NCI-H460 (cell line): ENCODE measurements at regions not wholly inside any gene's neighbourhood (a gene's known extent, or its start where the extent isn't known, plus 50 kb on each side); places are given as distances from the start of the nearest gene placed in this dataset.

Source experiments
- DNase-seq: peaks from one replicate; pipeline ENCODE4 v3.0.0-alpha.2; 2016; ENCODE audit warnings: low read depth; ENCODE audit errors: extremely low read depth

DNA sequence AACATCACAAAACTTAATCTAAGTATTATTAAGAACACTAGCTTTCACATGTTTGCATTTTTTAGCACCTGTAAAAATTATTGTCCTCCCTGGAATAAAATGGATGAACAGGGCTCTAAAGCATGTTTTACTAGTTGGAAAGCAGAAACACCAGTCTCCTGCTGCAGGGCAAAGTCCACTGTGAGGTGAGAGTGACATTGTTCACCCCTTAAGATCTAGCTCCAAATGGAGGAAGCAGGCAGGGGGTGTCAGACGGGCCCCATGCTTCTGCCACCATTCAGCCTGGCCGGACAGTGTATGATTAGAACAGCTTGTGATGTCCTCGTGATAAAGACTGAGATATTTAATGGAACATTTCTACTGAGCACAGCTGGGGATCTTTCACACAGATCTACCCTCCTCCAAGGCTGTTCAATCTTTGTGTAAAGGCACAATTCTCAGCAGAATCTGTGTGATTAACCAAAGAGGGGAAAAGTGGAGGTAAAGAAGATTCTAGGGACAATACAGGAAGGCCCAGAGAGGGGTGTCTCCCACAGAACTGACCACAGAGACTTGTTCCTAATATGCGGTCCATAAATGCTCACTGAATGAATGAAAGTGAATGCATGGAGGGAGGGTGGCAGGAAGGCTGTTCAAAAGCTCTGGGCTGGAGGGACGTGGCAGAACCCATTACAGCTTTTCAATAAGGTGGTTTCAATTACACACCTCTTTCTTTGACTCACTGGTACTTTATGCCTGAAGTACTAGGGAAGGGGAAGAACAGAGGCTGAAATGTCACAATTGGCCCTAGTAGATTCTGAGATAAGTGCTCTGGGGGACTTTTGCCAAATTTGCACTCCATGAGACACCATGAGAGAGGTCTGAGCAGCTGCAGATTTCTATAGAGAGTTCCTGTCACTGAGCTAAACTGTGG is 239.1 kb upstream of the ARHGAP20 start:
- DNase-seq: no peak

DNA sequence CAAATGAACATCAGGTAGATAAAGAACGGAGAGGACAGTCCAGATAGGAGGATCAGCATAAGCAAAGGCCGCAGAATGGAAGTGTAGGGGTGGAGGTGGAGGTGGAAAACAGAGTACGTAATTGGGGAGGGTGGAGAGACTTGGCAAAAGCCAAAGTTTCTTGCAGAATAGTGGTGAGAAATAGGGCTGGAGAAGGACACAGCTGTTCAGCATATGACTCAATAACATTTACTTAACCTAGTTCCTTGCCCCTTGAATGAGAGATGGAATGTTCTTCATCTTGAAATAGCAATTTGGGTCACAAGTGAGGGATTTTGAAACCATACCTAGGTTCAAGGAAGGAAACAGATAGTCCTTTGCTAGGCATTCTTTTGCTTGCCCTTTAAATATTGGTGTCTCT is 235.9 kb upstream of the ARHGAP20 start:
- DNase-seq: no peak

DNA sequence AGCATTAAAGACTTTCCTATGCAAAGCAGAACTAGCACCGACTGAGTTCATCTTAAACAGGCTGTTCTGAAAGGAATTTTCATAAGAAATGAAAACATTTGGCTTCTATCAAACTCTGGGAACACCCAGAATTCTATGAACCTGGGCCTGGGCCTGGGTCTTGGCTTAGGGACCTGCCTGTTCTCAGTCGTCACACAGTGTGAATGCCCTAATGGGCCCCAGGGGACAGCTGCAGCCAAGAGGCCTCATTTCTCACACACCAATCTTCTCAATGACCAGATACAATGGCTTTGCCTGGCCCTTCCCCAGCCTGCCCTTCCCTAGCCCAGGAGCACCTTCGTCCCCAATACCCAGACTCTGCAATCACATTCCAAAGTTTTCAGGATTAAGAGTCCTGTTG is 234.9 kb upstream of the ARHGAP20 start:
- no peak for DNase-seq

DNA sequence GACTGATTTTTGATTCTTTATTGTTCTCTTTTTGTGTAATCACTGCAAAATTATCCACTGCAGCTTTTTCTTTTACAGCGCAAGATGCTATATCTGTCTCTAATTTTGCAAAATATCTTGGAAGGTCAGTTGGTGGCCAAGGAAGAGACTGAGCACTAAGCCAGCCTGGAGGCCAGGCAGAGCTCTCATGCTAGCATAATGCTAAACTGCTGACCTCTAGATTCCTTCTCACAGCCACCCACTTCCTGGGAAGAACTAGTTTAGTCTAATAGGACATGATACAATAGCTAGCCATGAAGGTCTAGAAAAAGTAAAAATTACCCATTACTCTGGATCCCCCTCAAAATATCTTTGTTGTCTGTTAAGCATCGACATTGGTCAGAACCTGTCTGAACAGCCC is 227.2 kb upstream of the ARHGAP20 start:
- no peak for DNase-seq

DNA sequence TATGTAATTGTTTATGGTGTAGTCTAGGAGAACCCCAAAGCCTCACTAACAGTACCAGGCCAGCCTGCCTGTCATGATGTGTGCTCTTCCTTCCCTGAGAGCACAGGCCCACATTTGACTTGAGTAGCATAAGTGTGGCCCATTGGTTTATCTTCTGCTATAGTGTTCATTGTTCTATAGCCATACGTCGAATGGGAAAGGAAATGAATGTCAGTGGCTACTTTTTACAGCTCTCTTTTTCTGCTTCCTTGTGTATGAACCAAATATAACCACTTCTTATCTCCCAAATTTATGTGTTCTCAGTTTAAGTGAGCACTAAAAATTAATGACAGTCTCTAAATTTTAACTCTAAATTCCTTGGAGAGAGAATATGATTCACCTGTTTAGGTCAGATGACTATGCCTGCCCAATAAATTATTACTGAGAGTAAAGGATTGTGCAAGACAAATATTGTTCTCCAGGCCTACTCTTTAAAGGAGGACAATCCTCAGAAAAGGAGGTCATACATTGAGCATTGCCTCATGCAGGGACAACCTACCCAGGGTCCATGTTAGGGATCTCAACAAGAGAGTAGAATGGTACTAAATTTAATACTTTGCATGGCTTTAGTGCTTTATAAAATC is 222.9 kb upstream of the ARHGAP20 start:
- no peak for DNase-seq

DNA sequence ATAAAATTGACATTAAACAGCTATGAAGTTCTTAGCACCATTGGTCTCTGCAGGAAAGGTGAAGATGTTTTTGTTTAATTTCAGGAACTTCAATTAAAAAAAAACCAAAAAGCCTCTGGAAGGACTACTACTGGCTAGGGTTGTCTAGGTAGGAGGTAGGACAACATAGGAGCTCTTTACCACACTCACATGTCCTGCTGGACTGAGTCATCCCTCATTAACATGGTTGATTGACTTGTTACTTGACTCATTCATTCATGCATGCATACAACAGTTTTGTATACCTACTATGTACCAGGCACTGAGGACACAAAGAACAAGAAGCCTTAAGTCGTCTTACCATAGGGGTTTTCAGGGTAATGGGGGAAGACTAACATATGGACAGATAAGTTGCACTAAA is 216.9 kb upstream of the ARHGAP20 start:
- no peak for DNase-seq

DNA sequence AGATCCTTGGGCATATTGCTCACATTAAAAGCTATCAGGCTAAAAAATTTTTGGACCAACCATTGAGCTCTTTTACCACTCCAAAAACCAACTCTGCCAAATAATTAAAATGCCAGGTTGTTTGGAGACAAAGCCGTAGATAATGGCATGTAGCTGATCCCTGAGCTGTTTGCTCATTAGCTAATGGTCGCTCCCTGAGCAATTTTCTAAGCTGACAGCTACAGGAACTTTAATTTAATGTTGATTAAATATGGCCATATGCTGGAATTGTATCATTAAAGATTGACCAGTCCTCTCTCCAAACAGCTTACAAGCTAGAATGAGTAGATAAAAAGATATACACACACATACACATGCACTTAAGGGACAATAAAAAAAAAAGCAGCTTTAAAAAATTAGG is 216.2 kb upstream of the ARHGAP20 start:
- DNase-seq: no peak

DNA sequence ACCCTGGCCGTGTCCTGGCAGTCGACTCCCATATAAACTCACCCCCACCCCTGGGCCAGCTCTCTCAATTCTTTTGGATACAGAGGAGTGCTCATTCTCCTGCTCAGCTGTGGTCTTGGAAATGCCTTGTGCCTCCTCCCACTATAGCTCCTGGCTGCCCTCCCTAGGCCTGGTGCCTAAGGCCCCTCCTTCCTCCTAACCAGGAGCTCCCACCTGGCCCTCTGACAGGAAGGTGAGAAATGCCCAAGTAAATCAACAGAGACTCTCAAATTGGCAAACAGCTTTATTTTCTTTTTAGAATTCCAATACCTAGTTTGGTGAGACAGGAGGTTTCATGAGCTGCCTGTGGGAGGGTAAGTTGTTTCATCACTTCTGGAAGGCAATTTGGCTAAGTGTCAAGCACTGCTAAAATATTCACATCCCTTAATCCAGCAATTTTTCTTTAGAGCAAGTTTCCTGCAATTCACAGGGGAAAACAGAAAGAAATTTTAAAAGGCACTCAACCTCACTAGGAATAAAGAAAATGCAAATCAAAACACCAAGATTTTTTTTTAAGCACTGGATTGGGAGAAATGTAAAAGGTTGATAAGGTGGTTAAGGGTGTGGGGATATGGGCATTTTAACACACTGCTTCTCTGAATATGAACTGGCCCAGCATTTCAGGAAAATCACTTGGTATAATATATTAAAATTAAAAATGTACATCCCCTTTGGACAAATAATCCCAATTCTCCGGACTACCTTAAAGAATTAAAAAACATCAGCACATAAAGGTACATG is 209.7 kb upstream of the ARHGAP20 start:
- DNase-seq: no peak

DNA sequence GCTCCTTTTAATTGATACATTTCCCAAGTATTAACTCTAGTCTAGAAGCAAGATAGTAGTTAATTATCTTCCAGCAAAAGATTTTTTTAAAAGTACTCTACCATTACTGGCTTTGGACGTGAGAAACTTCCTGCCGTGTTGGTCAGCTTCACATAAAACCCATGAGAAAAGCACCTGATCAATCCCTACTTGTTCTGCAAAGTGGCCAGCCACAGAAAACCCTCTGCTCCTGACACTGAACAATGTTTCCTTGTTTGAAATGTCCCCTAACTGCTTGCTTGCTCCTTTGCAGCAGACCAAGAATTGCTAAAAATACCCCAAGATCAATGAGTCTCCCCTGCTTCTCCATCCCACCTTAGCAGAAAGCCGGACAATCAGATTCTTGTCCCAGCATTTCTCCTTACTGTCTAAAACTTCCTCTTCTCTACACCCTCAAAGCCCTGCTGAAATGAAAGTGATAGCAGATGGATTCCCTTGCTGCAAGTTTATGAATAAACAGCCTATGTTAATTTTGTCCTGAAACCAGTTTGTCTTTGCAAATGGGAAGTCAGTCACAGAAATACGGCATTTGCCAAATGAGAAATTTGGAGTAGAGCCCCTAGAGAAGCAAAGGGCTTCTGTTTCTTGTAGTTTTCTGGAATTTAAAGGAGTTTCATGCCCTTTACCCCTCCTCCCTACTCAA is 207.1 kb upstream of the ARHGAP20 start:
- no peak for DNase-seq

DNA sequence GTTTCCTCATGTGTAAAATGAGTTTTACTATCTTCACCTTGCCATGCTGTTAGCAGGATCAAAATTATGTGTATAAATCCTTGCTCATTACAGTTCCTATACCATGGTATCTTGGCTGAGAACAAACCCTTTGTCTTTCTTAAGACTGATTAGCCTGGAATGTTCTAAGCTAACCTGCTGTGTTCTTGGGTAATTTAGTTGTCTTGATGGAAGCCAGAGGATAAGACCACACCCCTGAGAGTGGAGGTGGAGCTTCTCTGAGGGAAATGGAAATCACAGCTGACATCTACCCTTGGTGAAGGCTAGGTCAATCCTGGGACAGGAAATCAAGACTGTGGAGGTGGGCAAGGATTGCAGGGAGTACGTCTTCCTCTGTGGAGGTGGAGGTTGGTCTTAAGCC is 206.1 kb upstream of the ARHGAP20 start:
- no peak for DNase-seq

DNA sequence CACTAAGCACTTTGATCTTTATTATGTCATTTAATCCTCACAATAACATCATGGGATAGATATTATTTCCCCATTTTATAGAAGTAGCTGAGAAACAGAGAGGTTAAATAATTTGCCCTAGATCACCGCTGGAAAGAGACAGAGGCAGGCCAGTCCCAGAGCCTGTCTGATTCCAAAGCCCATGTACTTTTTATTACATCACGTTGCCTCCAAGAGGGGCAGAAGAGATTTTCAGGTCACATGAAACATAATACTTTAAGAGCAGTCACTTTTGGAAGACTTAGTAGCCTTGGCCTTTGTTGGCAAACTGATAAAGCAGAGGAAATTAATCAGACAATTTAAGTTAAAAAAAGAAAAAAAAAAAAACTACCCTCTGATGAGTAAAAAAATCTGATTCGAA is 200.2 kb upstream of the ARHGAP20 start:
- no peak for DNase-seq

DNA sequence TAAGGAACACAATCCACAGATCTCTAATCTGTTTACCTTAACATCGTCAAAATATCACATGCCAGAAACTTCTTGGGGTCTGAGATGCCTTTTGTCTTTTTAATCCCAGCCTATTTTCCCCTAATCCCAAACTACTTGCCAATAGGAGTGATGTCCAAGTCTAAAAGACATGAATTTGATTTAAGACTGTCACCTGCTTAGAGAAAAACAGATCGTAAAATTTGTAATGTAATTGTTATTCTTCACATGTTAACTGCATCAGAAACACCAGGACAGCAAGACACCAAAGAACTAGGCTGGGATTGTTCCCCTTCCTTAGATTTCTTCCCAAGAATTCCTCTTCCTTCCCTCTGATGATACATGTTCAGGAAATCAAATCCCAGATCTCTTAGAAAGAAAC is 198.1 kb upstream of the ARHGAP20 start:
- DNase-seq: no peak

DNA sequence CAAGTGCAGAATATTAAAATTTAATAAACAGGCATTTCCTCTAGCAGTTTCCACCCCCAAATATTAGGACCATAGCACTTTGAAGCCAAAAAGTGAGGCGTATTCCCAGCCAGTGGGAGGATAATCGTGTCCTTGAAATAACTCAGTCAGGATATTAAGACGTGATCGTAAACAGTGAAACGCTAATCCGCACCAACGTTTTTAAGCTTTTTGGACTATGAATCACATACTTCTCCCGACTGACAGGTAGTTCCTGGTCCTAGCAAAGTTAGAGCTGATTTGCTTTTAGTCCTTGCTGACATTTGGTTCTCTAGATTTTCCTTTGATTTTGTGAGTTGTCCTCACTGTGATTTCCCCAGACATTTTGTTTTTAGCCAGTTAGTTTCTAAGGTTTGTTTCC is 197.1 kb upstream of the ARHGAP20 start:
- no peak for DNase-seq

DNA sequence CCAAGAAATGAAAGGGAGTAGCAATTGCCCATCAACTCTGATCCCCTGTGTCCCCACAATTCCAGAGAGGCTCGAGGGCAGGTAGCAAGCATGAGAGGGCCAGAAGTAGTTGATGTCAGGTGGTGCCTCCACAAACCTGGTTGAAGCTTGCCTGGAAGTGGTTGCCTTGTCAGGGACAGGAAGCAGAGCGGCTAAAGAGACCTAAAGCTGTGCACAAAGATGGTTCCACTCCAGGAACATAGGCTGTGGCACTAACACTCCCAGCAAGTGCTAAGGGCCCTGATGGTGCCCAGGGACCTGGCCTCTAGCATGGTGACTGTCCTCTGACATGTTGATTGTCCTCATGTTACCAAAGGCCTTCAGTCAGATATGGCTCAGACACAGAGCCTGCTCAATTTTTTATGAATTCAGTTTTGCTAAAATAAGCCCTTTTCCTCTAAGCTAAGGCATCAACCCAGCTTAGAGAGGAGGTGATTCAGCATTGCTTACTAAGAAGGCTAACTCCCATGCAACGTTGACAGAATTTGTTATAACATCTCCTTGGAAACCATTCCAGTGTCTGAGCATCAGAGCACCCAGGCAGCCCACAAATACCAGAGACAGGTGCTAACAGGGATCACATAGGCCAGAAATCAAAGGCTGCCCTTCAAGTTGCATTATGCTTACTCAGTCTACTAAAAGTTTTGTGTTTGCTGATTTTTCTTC is 196.3 kb upstream of the ARHGAP20 start:
- DNase-seq: no peak

DNA sequence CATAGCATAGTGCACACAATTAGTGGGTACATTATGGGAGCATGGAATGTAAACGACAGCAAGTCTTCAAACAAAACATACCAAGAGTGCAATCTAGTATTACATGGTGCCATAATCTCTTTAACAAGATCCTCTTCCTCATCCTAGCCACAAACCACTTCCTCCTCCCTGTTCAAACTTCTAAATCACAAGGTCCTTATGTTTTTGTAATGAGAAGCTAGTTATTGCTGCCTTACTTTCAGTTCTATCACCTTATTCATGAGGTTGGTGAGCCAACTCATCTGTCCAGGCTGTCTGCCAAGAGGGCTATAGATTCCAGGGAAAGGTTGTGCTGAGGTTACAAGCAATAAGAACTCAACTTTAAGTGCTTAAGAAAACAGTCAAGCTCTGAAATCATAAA is 195.4 kb upstream of the ARHGAP20 start:
- DNase-seq: no peak

DNA sequence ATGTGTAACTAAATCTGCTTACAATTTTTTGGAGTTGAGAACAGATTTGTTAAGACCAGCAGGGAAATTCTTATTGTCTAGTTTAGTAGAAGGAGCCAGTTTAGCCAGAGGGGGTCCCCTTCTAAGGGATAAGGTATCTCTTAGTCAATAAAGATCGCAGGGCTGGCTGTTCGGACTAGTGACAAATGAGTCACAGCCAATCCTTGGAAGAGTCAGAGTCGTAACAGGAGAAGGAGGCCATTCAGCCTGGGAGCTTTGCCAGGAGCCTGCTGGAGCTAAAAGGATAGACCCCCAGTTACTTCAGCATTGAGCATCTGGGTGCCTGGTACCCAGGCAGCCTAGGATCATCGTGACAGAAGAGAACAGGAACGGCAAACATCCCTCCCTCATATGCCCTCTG is 191.6 kb upstream of the ARHGAP20 start:
- DNase-seq: no peak

DNA sequence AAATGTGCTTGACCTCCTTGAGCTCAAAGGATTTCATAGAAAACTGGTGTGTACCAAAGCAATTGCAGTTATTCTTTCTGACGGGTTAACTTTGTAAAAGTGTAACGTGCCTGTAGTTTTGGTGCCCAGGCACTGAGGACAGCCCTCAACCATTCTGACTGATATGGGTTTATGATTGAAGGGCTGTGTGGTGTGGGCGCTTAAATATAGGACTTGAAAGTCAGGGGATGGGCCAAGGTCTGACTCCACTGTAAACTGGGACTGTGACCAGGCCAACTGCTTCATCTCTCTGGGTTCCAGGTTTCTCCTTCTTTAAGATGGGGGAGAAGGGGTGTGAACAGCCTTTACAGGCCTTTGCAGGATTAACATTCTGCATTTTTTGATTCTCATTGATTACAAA is 191.1 kb upstream of the ARHGAP20 start:
- DNase-seq: no peak

DNA sequence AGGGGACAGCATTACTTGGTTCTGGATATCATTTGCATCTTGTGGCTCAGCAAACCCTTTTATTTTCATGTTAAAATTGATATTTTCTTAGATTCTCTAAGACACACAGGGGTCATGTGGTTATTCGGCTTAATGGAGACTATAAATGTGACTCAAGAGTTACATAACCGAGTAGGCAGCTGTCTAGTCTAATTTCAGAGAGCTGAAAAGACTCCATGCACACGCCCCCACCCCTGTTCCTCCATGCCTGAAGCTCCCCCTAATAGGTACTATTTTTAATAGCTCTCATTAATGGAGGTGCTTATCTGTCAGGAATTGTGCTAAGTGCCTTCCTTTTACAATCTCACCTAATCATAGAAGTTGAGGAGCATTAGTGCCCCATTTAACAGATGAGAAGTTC is 189.2 kb upstream of the ARHGAP20 start:
- DNase-seq: no peak

DNA sequence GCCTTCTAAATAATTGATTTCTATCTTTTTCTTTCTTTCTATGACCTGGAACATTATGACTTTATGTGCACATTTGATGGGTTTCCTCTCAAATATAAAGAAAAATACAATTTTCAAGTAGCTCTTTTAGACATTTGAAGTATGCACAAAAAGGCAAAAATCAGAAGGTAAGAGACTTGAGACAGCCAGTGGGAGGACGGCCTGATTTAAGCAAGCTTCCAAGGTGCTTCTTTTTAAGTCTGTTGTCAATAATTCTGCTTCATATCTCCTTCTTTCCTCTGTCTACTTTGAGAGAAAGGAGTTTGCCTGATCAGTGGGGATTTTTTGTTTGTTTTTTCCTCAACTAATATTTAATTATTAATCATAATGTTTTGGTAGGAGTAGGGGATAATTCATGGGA is 188.2 kb upstream of the ARHGAP20 start:
- DNase-seq: no peak

DNA sequence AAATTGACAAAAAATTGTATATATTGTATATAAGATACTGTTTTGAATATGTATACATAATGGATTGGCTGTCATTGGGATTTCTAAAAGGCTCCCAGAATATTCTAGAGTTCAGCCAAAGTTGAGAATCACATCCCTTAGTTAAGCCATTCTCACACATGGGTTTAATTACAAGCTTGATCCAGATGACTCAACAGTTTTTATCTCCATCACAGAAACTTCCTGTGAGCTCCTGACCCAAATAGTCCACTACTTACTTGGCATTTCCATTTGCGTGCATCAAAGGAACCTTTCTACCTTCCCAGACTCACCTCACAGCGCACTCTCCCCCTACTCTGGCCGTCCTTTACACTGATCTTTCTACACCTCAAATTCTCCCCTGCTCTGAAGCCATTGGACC is 184.8 kb upstream of the ARHGAP20 start:
- no peak for DNase-seq
